ENCODE measurements at regions not wholly inside any gene's neighbourhood (a gene's known extent, or its start where the extent isn't known, plus 50 kb on each side); places are given as distances from the start of the nearest gene placed in this dataset.

DNA sequence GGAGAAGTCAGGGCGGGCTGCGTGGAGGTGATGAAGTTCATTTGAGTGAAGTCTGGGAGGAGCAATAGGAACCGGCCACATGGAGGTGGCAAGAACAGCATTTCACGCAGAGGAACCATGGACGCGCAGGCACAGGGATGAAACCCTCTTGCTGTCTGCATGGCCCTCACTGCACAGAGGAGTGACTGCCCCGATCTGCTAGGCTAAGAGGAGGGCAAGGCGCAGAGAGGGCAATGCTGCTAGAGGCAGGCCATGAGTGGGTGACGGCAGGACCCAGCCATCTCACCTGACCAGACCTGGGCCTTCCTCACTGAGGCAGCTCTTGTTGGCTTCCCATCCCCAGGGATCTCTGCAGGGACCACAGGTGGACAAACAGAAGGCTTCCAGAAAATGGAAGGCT, 90.3 kb downstream of the BARX1 start:
- TF ChIP-seq POLR2A (IDR thresholded peaks at IDR 0.05; ENCODE audit: control extremely low read depth in 1 of 2, low read depth in 2 of 2, low read length in 2 of 2) (no peak), EP300 (IDR thresholded peaks at IDR 0.05; ENCODE audit: borderline replicate concordance in 1 of 2, low read depth in 2 of 2, low read length in 2 of 2) (no peak), JUN (IDR thresholded peaks at IDR 0.05; ENCODE audit: low read depth, low read length) (no peak), ASH2L (IDR thresholded peaks at IDR 0.05; ENCODE audit: low read length) (no peak), RXRA (IDR thresholded peaks at IDR 0.05; ENCODE audit: insufficient read depth, low read depth, low read length) (no peak), NRF1 (IDR thresholded peaks at IDR 0.05; ENCODE audit: low read depth, low read length) (no peak), POLR2AphosphoS5 (IDR thresholded peaks at IDR 0.05; ENCODE audit: low read depth, low read length) (no peak), SIRT6 (IDR thresholded peaks at IDR 0.05; ENCODE audit: low read length) (no peak), RFX5 (IDR thresholded peaks at IDR 0.05; ENCODE audit: borderline replicate concordance, low read depth, low read length) (no peak)
- TF ChIP-seq, protein P1, sequence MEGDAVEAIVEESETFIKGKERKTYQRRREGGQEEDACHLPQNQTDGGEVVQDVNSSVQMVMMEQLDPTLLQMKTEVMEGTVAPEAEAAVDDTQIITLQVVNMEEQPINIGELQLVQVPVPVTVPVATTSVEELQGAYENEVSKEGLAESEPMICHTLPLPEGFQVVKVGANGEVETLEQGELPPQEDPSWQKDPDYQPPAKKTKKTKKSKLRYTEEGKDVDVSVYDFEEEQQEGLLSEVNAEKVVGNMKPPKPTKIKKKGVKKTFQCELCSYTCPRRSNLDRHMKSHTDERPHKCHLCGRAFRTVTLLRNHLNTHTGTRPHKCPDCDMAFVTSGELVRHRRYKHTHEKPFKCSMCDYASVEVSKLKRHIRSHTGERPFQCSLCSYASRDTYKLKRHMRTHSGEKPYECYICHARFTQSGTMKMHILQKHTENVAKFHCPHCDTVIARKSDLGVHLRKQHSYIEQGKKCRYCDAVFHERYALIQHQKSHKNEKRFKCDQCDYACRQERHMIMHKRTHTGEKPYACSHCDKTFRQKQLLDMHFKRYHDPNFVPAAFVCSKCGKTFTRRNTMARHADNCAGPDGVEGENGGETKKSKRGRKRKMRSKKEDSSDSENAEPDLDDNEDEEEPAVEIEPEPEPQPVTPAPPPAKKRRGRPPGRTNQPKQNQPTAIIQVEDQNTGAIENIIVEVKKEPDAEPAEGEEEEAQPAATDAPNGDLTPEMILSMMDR (IDR thresholded peaks at IDR 0.05; ENCODE audit: control extremely low read depth in 1 of 3, insufficient read depth in 1 of 3, low read depth in 1 of 3, low read length in 3 of 3) = no peak
- TF ChIP-seq, protein P2, sequence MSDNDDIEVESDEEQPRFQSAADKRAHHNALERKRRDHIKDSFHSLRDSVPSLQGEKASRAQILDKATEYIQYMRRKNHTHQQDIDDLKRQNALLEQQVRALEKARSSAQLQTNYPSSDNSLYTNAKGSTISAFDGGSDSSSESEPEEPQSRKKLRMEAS (IDR thresholded peaks at IDR 0.05) = no peak
